DMS153 (cell line): ENCODE measurements at regions not wholly inside any gene's neighbourhood (a gene's known extent, or its start where the extent isn't known, plus 50 kb on each side); places are given as distances from the start of the nearest gene placed in this dataset.
"Not testable (repeated sequence)": the region's sequence is repeated elsewhere in the genome, so short reads cannot be mapped to it uniquely, and the experiment has no call there.

ENCODE experiments used
- DNase-seq: peaks from one replicate; lab custom pipeline; 2025; lab: John Stamatoyannopoulos, UW

- DNase-seq = no peak
Measured at GRCh38 chr18:997499-997898, 92.8 kb downstream of the ADCYAP1 start.

GRCh38 chr18:998936-999335 lies 94.3 kb downstream of the ADCYAP1 start:
- no peak for DNase-seq

- no peak for DNase-seq
Measured at GRCh38 chr18:1002653-1003178, 98.0 kb downstream of the ADCYAP1 start.

GRCh38 chr18:1003499-1003898 lies 98.8 kb downstream of the ADCYAP1 start:
- no peak for DNase-seq

GRCh38 chr18:1006304-1006703 lies 101.6 kb downstream of the ADCYAP1 start:
- no peak for DNase-seq

GRCh38 chr18:1006965-1007364 lies 102.3 kb downstream of the ADCYAP1 start:
- no peak for DNase-seq

GRCh38 chr18:1011349-1011748 lies 106.7 kb downstream of the ADCYAP1 start:
- DNase-seq = no peak

- no peak for DNase-seq
Measured at GRCh38 chr18:1012775-1013174, 108.1 kb downstream of the ADCYAP1 start.

GRCh38 chr18:1013951-1014350 lies 109.3 kb downstream of the ADCYAP1 start:
- no peak for DNase-seq

GRCh38 chr18:1014509-1014908 lies 109.8 kb downstream of the ADCYAP1 start:
- DNase-seq = peak; percentile 69

- no peak for DNase-seq
Measured at GRCh38 chr18:1014951-1015624, 110.4 kb downstream of the ADCYAP1 start.

- DNase-seq = no peak
Measured at GRCh38 chr18:1015777-1016176, 111.1 kb downstream of the ADCYAP1 start.

GRCh38 chr18:1017227-1018058 lies 112.8 kb downstream of the ADCYAP1 start:
- DNase-seq = no peak

- DNase-seq = no peak
Measured at GRCh38 chr18:1018181-1018681, 113.6 kb downstream of the ADCYAP1 start.

GRCh38 chr18:1019191-1019590 lies 114.5 kb downstream of the ADCYAP1 start:
- no peak for DNase-seq

GRCh38 chr18:1020731-1021344 lies 116.2 kb downstream of the ADCYAP1 start:
- no peak for DNase-seq

- DNase-seq = no peak
Measured at GRCh38 chr18:1026930-1027329, 122.3 kb downstream of the ADCYAP1 start.

- not testable (repeated sequence) for DNase-seq
Measured at GRCh38 chr18:1033092-1033491, 128.4 kb downstream of the ADCYAP1 start.

GRCh38 chr18:1034971-1035370 lies 130.3 kb downstream of the ADCYAP1 start:
- DNase-seq = no peak

GRCh38 chr18:1036926-1037325 lies 132.3 kb downstream of the ADCYAP1 start:
- DNase-seq = no peak

- no peak for DNase-seq
Measured at GRCh38 chr18:1037776-1038175, 133.1 kb downstream of the ADCYAP1 start.

- DNase-seq = no peak
Measured at GRCh38 chr18:1039421-1039820, 134.8 kb downstream of the ADCYAP1 start.

- DNase-seq = not testable (repeated sequence)
Measured at GRCh38 chr18:1043039-1043438, 138.4 kb downstream of the ADCYAP1 start.
